Psoas muscle (tissue), 7 donors: ENCODE measurements at regions not wholly inside any gene's neighbourhood (a gene's known extent, or its start where the extent isn't known, plus 50 kb on each side); places are given as distances from the start of the nearest gene placed in this dataset.
"Not testable (repeated sequence)": the region's sequence is repeated elsewhere in the genome, so short reads cannot be mapped to it uniquely, and the experiment has no call there.

Experiments used
- ATAC-seq, 4 donors: fragments of 200-7000 bp; cut with Tn5 transposase; one replicate each; pipeline ENCODE4 v1.9.1; 2020; ENCODE audit warnings: moderate library complexity in 3 of 4, mild to moderate bottlenecking in 2 of 4
- DNase-seq, 2 donors: peaks; one replicate each; pipeline ENCODE4 v3.0.0-alpha.2; 2020
- H3K27ac ChIP-seq: fragments of 200-600 bp; one replicate; pipeline ENCODE4 v1.8.0; 2022
- H3K27me3 ChIP-seq, 3 donors: fragments of 200-600 bp in 1 of 3; one replicate each; pipeline versions ENCODE4 v1.6.1 to v1.8.0; 2013 to 2022; ENCODE audit warnings: low read length in 2 of 3, mild to moderate bottlenecking in 2 of 3, moderate library complexity in 1 of 3; ENCODE audit not compliant: insufficient read depth in 3 of 3
- H3K36me3 ChIP-seq, 2 donors: fragments of 200-600 bp in 1 of 2; one replicate each; pipeline versions ENCODE4 v1.6.1 to v1.8.0; 2013 to 2022; ENCODE audit warnings: low read depth in 1 of 2, mild to moderate bottlenecking in 1 of 2, moderate library complexity in 1 of 2; ENCODE audit not compliant: insufficient read depth in 1 of 2
- H3K4me1 ChIP-seq: fragments of 200-600 bp; one replicate; pipeline ENCODE4 v1.8.0; 2022
- H3K4me3 ChIP-seq: fragments of 200-600 bp; one replicate; pipeline ENCODE4 v1.8.0; 2022; ENCODE audit warnings: mild to moderate bottlenecking
- H3K9me3 ChIP-seq: fragments of 200-600 bp; one replicate; pipeline ENCODE4 v1.8.0; 2022
- WGBS, 3 donors: extraction: QIAGEN DNeasy Blood & Tissue Kit; methylation state at CpG; one replicate each; pipeline versions ENCODE4 v1.1.6 to v1.1.7; 2013; 5-methylcytosine and 5-hydroxymethylcytosine counted together
- intact Hi-C, 2 donors: fragments of 100-400 bp; cut with DNase I; formaldehyde crosslinking; loops; one replicate each; pipeline versions ENCODE4 v1.11.0 to v1.14.2; 2022
- TF ChIP-seq, protein P1 (sequence below): fragments of 200-600 bp; IDR thresholded peaks from one replicate; pipeline ENCODE4 v1.8.0; 2022; ENCODE audit warnings: antibody characterized with exemption
- donor health status: healthy with polysubstance abuse.
- donor health status: DM: no; HTN: no; CAD: no; lungs with moderate emphysema.
- donor health status: Bipolar disorder and iron deficiency.
- donor health status: healthy.
- donor health status: DM: yes; HTN: yes; CAD: no.
- donor health status: DM: no; HTN: no; CAD: no.
- donor health status: DM: yes; HTN: yes; CAD: no.

DNA sequence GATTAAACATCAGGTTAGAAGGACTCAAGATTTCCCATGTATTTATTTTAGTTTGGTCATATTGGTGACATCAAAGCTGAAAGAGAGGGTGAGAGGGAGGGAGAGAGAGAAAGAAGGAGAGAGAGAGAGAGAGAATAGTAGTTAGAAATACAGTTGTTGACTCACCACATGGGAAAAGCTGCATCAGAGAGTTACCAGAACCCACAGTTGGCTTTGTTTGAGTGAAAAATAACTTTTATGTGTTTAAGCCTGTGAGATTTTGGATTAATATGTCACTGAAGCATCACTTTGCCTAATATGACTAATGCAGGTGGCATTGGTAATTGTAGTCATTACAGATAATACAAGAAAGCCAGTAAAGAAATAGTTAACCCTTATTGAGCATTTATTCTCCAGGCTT, 303.9 kb downstream of the REEP3 start:
- H3K27ac ChIP-seq = no peak overlapping the region
- H3K27me3 ChIP-seq = peaks cover 0 to 1% (median 0%) of the 10 kb centered on the region in 3 donors
- no peaks in the 10 kb centered on the region for H3K4me1 ChIP-seq
- DNase-seq (no peak), ATAC-seq (no peak)
- H3K9me3 ChIP-seq = peaks cover 10% of the 10 kb centered on the region
- TF ChIP-seq, protein P1, sequence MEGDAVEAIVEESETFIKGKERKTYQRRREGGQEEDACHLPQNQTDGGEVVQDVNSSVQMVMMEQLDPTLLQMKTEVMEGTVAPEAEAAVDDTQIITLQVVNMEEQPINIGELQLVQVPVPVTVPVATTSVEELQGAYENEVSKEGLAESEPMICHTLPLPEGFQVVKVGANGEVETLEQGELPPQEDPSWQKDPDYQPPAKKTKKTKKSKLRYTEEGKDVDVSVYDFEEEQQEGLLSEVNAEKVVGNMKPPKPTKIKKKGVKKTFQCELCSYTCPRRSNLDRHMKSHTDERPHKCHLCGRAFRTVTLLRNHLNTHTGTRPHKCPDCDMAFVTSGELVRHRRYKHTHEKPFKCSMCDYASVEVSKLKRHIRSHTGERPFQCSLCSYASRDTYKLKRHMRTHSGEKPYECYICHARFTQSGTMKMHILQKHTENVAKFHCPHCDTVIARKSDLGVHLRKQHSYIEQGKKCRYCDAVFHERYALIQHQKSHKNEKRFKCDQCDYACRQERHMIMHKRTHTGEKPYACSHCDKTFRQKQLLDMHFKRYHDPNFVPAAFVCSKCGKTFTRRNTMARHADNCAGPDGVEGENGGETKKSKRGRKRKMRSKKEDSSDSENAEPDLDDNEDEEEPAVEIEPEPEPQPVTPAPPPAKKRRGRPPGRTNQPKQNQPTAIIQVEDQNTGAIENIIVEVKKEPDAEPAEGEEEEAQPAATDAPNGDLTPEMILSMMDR = no peak
- intact Hi-C loops = no loop called here
- no peaks in the 10 kb centered on the region for H3K36me3 ChIP-seq
- no peak overlapping the region for H3K4me3 ChIP-seq

- intact Hi-C loops = no loop called here
- no peak for ATAC-seq
- TF ChIP-seq, protein P1 = no peak
- WGBS, 3 donors = 74 to 82% (median 77%) methylated on average over 5 of the region's 5 CpGs
- no peak for DNase-seq
- H3K27me3 ChIP-seq = peaks cover 0 to 1% (median 0%) of the 10 kb centered on the region in 3 donors
- H3K9me3 ChIP-seq = peaks cover 10% of the 10 kb centered on the region
- no peaks in the 10 kb centered on the region for H3K4me1 ChIP-seq
- no peak overlapping the region for H3K4me3 ChIP-seq
- H3K27ac ChIP-seq = no peak overlapping the region
- no peaks in the 10 kb centered on the region for H3K36me3 ChIP-seq
Measured at GRCh38 chr10:63825766-63826165, 304.6 kb downstream of the REEP3 start.

- ATAC-seq, H3K27me3 ChIP-seq, H3K27ac ChIP-seq, DNase-seq, H3K9me3 ChIP-seq, intact Hi-C loops, H3K36me3 ChIP-seq, H3K4me3 ChIP-seq, H3K4me1 ChIP-seq: not testable (repeated sequence)
- 57 to 66% (median 59%) methylated on average over 3 of the region's 3 CpGs for WGBS, 3 donors
Measured at GRCh38 chr10:63827018-63827417, 305.8 kb downstream of the REEP3 start.

GRCh38 chr10:63829020-63829419, 307.8 kb downstream of the REEP3 start:
- intact Hi-C loops = no loop called here
- no peaks in the 10 kb centered on the region for H3K27me3 ChIP-seq
- ATAC-seq (no peak), DNase-seq (no peak)
- 63 to 77% (median 63%) methylated on average over 2 of the region's 2 CpGs for WGBS, 3 donors
- H3K9me3 ChIP-seq = no peaks in the 10 kb centered on the region
- no peaks in the 10 kb centered on the region for H3K36me3 ChIP-seq
- H3K27ac ChIP-seq = no peak overlapping the region
- no peak overlapping the region for H3K4me3 ChIP-seq
- H3K4me1 ChIP-seq = no peaks in the 10 kb centered on the region
- TF ChIP-seq, protein P1 = no peak

DNA sequence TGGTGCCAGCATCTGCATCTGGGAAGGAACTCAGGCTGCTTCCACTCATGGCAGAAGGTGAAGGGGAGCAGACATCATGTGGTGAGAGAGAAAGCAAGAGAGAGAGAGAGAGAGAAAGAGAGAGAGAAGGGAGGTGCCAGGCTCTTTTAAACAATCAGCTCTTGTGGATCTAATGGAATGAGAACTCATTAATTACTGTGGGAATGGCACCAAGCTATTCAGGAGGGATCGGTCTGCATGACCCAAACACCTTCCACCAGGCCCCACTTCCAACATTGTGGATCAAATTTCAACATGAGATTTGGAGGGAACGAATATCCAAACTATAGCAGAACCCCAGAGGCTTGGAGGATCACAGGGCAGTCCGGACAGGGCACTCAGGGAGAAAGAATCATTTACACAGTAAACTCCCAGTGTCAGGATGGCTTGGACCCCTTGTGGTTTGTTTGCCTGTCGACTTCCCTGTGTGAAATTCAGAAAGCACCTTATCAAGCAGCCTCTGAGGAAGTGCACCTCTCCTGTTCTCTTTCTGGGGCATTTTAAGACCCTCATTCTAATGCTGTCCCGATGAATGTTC, 308.5 kb downstream of the REEP3 start:
- Histone ChIP-seq H3K36me3 (no peaks in the 10 kb centered on the region), H3K4me1 (no peaks in the 10 kb centered on the region), H3K4me3 (no peak overlapping the region), H3K27ac (no peak overlapping the region), H3K9me3 (no peaks in the 10 kb centered on the region), H3K27me3 (no peaks in the 10 kb centered on the region)
- 40 to 50% (median 48%) methylated on average over 5 of the region's 5 CpGs for WGBS, 3 donors
- TF ChIP-seq, protein P1 = no peak
- intact Hi-C loops = no loop called here
- ATAC-seq = no peak
- DNase-seq = no peak
